ENCODE measurements at regions not wholly inside any gene's neighbourhood (a gene's known extent, or its start where the extent isn't known, plus 50 kb on each side); places are given as distances from the start of the nearest gene placed in this dataset.

GRCh38 chr4:186368281-186368680 lies 102.3 kb downstream of the F11 start:
- TF ChIP-seq TAF1 (IDR thresholded peaks at IDR 0.05; ENCODE audit: low read depth) (no peak), MAX (IDR thresholded peaks at IDR 0.05) (no peak), REST (IDR thresholded peaks at IDR 0.05; ENCODE audit: low read depth) (no peak), EP300 (IDR thresholded peaks at IDR 0.05; ENCODE audit: borderline replicate concordance) (no peak), YY1 (IDR thresholded peaks at IDR 0.05; ENCODE audit: low read depth) (no peak), EGR1 (IDR thresholded peaks at IDR 0.05) (no peak), RAD21 (IDR thresholded peaks at IDR 0.05; ENCODE audit: low read depth) (no peak), TEAD4 (IDR thresholded peaks at IDR 0.05) (no peak), NFIC (IDR thresholded peaks at IDR 0.05) (no peak)

- TF ChIP-seq YY1 (IDR thresholded peaks at IDR 0.05; ENCODE audit: low read depth) (no peak), REST (IDR thresholded peaks at IDR 0.05; ENCODE audit: low read depth) (no peak), EP300 (IDR thresholded peaks at IDR 0.05; ENCODE audit: borderline replicate concordance) (no peak), NFIC (IDR thresholded peaks at IDR 0.05) (no peak), CREB1 (IDR thresholded peaks at IDR 0.05; ENCODE audit: low read depth) (no peak), TAF1 (IDR thresholded peaks at IDR 0.05; ENCODE audit: low read depth) (no peak), CEBPB (IDR thresholded peaks at IDR 0.05) (no peak), TEAD4 (IDR thresholded peaks at IDR 0.05) (no peak), FOXM1 (IDR thresholded peaks at IDR 0.05; ENCODE audit: borderline replicate concordance, low read depth) (no peak), ZBTB7A (IDR thresholded peaks at IDR 0.05; ENCODE audit: low read depth) (no peak), MAX (IDR thresholded peaks at IDR 0.05) (no peak), RAD21 (IDR thresholded peaks at IDR 0.05; ENCODE audit: low read depth) (no peak), EGR1 (IDR thresholded peaks at IDR 0.05) (no peak), TCF12 (IDR thresholded peaks at IDR 0.05; ENCODE audit: low read depth) (no peak), USF1 (IDR thresholded peaks at IDR 0.05) (no peak)
These were observed 100.3 kb downstream of the F11 start for GRCh38 chr4:186366326-186366725.

- peak; percentile 27; the same call in 1 of the 2 replicates for TF ChIP-seq RAD21 (IDR thresholded peaks at IDR 0.05; ENCODE audit: low read depth)
These were observed 97.0 kb downstream of the F11 start for GRCh38 chr4:186363038-186363437.

- no peak for TF ChIP-seq FOXM1 (IDR thresholded peaks at IDR 0.05; ENCODE audit: borderline replicate concordance, low read depth)
- TF ChIP-seq MAX (IDR thresholded peaks at IDR 0.05), result no peak
- no peak for TF ChIP-seq CEBPB (IDR thresholded peaks at IDR 0.05)
- no peak for TF ChIP-seq CREB1 (IDR thresholded peaks at IDR 0.05; ENCODE audit: low read depth)
- no peak for TF ChIP-seq USF1 (IDR thresholded peaks at IDR 0.05)
- TF ChIP-seq RAD21 (IDR thresholded peaks at IDR 0.05; ENCODE audit: low read depth), result no peak
- TF ChIP-seq TAF1 (IDR thresholded peaks at IDR 0.05; ENCODE audit: low read depth), result no peak
- TF ChIP-seq TEAD4 (IDR thresholded peaks at IDR 0.05), result no peak
- TF ChIP-seq EGR1 (IDR thresholded peaks at IDR 0.05), result no peak
- TF ChIP-seq YY1 (IDR thresholded peaks at IDR 0.05; ENCODE audit: low read depth), result no peak
- TF ChIP-seq NFIC (IDR thresholded peaks at IDR 0.05), result no peak
These were observed 94.6 kb downstream of the F11 start for GRCh38 chr4:186360551-186360950.

- TF ChIP-seq TAF1 (IDR thresholded peaks at IDR 0.05; ENCODE audit: low read depth) (no peak), NFIC (IDR thresholded peaks at IDR 0.05) (peak; percentile 42; the same call in 1 of the 2 replicates)
These were observed 85.7 kb downstream of the F11 start for GRCh38 chr4:186351668-186352194.

- TF ChIP-seq YY1 (IDR thresholded peaks at IDR 0.05; ENCODE audit: low read depth) (no peak), TAF1 (IDR thresholded peaks at IDR 0.05; ENCODE audit: low read depth) (no peak), CEBPB (IDR thresholded peaks at IDR 0.05) (no peak), TCF12 (IDR thresholded peaks at IDR 0.05; ENCODE audit: low read depth) (no peak), NFIC (IDR thresholded peaks at IDR 0.05) (no peak), MAX (IDR thresholded peaks at IDR 0.05) (no peak), FOXM1 (IDR thresholded peaks at IDR 0.05; ENCODE audit: borderline replicate concordance, low read depth) (no peak), EP300 (IDR thresholded peaks at IDR 0.05; ENCODE audit: borderline replicate concordance) (no peak), ZBTB7A (IDR thresholded peaks at IDR 0.05; ENCODE audit: low read depth) (no peak), TEAD4 (IDR thresholded peaks at IDR 0.05) (no peak), USF1 (IDR thresholded peaks at IDR 0.05) (no peak), REST (IDR thresholded peaks at IDR 0.05; ENCODE audit: low read depth) (no peak), RAD21 (IDR thresholded peaks at IDR 0.05; ENCODE audit: low read depth) (no peak), EGR1 (IDR thresholded peaks at IDR 0.05) (no peak)
These were observed 82.4 kb downstream of the F11 start for GRCh38 chr4:186348433-186348832.
